NCI-H1417 (cell line): ENCODE measurements at regions not wholly inside any gene's neighbourhood (a gene's known extent, or its start where the extent isn't known, plus 50 kb on each side); places are given as distances from the start of the nearest gene placed in this dataset.
"Not testable (repeated sequence)": the region's sequence is repeated elsewhere in the genome, so short reads cannot be mapped to it uniquely, and the experiment has no call there.

Experiments
- DNase-seq, 3 experiments: peaks; one replicate each; lab custom pipeline; 2025; lab: John Stamatoyannopoulos, UW

DNA sequence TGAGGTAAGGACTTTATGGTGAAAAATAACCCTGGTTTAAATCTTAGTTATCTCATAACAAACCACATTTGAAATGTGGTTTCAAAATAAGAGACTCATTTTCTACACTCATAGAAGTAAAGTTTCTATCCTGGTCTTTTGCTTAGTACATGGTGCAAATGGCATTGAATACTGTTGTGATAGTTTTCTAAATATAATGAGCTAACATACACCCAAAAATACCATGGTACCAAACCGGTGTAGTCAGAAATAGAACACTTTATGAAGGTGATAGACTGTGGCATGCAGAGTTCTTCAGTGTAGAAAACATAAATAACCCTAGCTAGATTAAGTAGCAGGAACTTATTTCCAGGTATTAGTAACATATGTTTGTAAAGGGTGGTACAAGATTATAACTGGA, 629.4 kb downstream of the PLOD2 start:
- DNase-seq, result no peak

DNA sequence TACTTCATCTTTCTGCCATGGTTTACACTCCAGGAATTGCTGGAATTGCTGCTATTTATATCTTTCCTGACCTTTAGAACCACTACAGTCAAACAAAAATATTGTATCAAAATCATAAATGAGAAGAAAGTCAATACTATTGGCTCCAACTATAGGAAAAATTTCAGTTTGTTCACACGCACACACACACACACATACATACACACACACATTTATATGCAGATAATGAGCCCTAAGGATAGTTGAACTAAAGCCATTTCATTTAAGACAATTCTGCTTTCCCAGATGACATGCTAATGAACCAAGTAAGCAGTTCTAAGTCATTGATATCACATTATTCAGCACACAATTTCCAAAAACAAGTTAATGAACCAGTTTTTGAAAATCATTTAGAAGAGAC, 627.3 kb downstream of the PLOD2 start:
- no peak for DNase-seq

DNA sequence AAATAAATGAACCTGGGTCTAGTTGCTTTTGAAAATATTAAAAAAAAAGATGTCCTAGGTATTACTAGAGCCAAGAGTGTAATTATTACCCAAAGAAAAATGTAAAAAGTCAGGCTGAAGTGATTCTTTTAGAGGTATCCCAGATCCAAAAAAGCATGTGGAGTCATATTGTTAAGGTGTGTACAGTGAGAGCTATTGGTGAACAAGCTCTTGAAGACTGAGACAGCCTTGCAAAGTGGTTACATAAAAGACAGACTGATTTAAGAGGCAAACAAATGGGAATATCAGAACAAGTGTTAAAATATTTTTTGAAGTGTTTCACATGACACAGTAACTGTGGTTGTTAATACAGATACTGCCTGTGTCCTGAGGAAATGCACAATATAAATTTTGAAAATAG, 624.5 kb downstream of the PLOD2 start:
- no peak for DNase-seq

DNA sequence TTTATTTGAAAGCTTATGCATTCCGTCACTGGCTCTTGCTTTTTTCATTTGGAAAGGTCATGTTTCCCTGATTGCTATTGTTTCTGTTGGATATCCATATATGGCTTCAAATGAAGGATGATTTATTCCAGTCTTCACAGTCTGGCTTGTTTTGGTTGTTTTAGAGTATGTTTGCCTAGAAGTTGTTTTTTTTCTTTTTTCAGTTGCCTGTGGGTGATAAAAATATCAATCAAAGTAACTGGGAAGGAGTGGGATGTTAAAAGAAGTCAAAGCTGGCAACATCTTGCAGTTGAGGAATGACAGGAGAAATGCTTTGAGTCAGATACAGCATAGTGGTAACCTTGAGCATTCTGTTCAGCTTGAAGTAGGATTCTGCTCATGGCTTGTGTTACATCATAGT, 610.5 kb downstream of the PLOD2 start:
- DNase-seq, result no peak

DNA sequence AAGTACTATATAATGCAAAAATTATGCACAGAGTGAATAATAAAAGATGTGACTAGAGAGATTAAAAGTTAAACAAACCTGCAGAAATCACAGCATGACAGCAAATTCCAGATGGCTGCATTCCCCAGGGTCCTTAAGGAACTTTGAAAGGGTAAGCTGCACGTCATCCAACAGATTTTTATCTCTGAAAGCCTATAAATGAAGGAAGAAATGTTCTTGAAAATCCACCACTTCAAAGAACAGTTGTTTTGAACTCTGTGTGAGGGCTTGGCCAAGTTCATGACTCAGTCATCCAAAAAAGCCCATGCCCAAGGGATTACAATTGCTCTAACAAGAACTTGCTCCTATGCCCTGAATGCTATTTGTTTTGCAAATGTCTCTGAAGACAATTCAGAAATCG, 603.6 kb downstream of the PLOD2 start:
- no peak for DNase-seq

DNA sequence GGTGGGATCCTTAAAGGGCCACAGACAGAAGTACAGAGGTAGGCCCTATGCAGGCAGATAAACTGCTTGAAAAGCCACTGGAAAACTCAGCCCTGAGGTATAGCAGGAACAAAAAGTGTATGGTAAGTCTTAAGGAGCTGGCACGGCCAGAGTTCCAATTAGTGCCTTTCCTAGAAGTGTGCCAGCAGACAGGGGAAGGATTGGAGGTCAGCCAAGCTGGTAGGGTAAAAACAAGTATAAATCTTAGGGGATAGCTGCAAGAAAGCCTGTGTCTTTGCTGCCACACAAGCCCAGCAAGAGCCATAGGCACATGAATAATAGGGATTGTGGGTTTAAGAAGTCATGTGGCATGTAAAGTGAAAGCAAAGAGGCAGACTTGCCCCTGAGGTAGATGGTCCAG, 582.5 kb downstream of the PLOD2 start:
- DNase-seq, result no peak

DNA sequence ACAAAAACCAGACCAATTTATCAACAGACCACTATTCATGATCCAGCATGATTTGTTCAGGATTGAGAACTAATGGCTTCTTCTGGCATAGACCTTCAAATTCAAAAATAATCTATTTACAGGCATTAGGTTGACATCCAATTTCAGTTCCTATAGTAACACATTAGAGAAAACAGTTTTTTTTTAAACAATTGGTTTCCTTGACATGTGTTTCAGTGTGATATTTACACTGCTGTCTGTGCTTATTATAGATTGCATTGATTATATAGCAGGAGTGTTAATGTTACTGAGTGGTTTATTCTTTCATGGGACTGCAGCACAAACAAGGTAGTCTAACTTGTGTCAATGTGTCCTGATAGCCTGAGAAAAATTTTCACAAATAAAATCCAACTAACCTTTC, 579.3 kb downstream of the PLOD2 start:
- peak in 1 of 3 experiments; percentile 28 for DNase-seq

DNA sequence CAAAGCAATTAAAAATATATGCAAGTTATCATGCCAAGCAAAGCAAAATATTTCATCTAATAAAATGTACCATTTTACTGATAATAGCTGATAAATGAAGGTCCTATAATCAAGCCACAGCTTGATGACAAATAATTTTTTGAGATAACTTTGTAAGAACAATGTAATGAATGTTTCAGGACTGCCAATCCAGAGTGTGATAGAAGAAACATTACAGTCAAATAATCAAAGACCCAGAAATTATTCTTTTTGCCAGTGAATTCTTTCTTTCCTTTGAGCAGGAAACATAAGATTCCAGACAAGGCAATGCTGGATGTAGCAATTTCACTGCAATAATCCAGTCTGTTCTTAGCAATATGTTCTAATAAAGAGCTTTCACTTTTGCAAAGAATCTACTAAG, 556.1 kb downstream of the PLOD2 start:
- DNase-seq, result no peak

DNA sequence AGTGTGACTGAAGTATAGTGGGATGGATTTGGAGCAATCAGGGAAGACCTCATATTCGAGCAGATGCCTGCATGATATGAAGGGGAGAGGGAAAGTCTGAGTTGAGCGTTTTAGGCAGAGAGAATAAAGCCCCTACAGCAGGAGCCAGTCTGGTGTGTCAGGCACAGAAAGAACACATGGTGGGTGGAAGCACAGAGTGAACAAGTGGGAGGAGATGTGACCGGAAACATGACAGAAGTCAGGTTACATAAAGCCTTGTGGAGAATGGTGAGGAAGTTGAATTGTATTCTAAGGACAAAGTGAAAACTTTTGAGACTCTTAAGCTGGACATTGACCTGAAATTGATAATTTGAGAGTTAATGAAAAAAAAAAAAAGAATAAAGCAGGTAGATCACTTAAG, 541.0 kb downstream of the PLOD2 start:
- DNase-seq, result no peak

DNA sequence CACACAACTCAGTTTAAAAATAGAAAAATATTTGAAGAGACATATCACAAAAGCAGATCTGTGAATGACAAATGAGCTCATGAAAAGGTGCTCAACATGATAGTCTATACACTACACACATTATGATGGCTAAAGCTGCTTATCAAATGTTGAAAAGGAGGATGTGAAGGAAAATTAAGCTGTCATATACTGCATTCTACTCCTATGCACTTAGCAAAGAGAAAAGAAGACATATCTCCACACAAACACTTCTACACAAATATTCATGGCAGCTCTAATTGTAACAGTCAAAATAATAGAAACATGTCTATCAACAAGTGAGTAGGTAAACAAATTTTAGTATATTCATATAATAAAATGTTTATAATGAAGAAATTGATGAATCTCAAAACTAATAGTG, 540.5 kb downstream of the PLOD2 start:
- DNase-seq, result no peak

DNA sequence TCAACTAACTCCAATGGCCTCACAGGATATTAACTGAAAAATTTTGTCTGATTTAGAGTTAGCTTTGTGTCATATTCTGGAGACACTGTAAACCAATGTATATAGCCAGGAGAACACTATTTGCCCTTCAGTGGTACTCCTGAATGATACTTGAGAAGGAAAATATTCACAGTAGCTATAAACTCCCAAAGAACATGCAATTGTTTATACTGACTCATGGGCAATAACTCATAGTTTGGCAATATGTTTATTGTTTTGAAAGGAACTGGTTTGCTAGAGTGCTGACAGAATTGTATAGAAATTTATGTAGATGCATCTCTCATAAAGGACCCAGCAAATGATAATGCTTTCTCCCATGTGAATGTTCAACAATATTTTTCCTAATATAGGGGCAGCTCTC, 537.6 kb downstream of the PLOD2 start:
- no peak for DNase-seq

DNA sequence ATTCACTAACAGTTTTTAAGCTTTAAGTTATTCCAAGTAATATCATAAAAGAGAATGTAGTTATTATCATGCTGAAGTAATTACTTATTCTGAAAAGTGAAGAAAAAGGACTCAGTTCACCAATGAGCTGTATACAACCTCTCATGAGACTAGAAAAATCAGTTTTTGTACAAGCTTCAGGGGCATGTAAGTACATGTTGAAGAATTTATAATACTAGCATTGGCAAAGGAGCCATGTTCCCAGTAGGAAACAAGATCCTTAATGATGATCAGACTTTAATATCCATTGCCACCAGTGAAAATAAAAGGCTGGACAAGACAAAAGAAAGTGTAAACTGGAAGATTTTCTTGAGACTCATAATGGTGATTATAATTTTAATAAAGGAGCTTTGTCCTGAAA, 532.8 kb downstream of the PLOD2 start:
- DNase-seq, result no peak

DNA sequence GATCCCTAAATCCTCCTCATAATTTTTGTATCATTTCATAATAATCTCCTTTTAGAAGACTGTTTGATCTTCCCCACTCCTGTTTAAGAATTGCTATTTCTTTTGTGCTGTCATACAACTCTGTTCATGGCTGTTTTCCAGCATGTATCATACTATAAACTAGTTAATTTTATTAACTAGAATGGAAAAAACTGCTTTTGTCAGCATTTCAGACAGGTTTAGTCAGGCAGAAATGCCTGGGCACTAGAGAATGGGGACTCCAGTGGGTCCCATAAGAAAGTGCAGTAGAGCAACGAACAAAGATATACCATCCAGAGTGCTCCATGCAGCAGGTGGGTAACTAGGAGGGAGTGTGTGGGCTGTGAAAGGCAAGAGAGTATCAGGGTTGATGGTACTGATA, 523.9 kb downstream of the PLOD2 start:
- DNase-seq, result no peak

DNA sequence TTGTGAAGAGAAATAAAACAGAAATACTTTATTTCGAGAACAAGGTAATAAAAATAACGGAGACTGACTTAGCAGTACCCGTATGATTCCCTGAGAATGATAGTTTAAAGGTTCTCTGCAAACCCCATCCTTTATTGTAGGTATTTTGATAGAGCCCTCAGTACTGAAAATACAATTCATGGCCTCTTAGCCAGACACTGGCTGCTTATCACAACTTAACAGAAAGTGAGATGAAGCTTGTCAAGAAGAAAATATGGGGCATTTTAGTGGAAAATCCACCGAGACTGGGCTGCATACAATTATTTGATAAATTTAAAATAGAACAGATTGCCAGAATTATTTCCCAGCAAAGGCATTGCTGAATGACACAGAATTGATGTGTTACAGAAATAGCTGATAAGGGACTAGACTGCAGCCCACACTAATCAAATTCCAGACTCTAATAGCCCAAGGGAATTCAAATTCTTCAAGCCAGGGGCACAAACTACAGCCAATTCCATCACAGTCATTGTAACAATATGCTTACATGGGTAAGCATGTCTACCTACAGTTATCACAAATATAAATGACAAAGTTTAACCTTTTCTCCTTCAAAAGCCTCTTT, 521.9 kb downstream of the PLOD2 start:
- DNase-seq, result no peak

DNA sequence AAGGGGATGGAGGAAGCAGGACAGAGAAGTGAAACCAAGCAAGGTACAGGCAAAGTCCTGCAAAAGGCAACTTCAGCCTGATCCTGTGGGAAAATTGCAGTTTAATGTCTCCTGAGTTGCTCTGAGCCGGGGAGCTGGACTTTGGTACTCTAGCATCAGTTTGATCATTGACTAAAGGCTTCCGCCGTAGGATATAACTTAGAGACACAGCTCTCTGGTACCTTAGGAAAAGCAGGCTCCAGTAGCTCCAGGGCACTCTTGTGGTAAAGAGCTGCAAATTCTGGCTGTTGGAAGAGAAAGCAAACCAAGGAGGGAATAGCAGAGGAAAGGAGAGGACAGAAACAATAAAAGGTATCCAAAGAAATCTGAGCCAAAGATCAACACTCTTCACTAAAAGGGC, 521.1 kb downstream of the PLOD2 start:
- DNase-seq, result no peak

DNA sequence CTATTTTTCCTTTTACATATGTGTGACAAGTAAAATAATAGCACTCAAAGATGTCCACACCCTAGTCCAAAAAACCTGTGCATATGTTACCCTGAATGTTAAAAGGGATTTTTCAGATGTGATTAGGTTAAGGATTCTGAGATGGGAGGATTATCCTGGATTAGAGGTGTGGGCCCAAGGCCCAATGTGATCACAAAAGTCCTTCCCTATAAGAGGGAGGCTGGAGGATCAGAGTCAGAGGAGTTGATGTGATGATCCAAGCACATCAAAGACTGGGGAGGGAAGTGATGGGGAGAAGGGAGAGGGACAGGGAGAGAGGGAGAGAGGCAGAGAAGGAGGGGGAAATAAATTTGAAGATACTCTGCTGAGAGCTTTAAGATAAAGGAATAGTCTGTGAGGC, 512.6 kb downstream of the PLOD2 start:
- no peak for DNase-seq

DNA sequence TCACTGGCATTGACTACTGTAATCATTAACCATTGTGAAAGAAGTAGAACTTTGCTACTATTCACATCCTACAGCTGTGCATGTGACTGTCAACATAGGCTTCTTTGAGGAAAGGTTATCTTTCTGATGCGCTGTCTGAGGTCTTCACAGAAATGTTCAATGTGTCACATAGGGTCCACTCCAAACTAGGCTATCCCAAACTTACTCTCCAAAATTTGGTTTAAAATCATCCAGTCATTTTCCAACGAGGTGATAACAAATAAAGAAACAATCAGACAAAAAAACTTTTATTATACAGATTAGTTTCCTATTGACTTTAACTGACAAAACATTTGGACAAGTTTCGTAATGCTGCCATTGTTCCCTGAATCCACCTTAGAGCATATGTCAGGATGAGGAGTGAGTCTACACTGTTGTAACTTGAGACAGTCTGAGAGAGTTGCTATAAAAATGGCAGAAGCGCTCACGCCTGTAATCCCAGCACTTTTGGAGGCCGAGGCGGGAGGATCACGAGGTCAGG, 511.6 kb downstream of the PLOD2 start:
- no peak for DNase-seq

DNA sequence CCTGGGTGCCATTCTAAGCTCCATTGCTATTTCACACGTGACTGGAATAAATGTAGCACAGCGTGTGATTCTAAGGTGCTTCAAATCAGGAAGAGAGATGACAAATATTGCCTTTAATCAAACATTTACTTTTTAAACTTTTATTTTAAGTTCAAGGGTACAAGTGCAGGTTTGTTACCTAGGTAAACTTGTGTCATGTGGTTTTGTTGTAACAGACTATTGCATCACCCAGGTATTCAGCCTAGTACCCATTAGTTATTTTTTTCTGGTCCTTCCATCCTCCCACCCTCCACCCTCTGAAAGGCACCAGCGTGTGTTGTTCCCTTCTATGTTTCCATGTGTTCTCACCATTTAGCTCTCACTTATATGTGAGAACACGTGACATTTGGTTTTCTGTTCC, 510.8 kb downstream of the PLOD2 start:
- no peak for DNase-seq

DNA sequence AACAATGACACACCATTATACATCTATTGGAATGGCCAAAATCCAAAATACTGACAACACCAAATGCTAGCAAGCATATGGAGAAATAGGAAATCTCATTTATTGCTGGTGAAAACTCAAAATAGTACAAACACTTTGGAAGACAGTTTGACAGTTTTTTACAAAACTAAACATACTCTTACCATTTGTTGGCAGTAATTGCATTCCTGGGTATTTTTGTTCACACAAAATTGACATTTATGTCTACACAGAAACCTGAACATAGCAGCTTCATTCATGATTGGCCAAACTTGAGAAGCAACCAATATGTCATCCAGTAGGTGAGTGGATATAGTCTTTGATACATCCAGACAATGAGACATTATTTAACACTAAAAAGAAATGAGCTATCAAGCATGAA, 489.9 kb downstream of the PLOD2 start:
- DNase-seq, result no peak

DNA sequence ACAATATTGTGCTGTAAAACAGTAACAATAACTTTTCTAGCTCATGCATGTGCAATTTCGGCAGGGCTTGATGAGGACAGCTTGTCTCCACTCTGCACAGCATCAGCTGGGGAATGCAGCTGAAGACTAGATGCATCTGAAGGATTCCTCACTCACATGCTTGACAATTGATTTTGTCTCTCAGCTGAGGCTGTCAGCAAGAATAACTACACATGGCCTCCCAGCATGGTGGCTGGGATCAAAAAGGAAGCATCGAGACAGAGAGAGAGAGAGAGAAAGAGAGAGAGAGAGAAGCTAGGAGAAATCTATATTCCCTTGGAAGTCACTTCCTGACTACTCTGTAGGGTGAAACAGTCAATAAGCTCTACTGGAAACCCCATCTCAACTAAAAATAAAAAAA, 487.1 kb downstream of the PLOD2 start:
- DNase-seq, result no peak

DNA sequence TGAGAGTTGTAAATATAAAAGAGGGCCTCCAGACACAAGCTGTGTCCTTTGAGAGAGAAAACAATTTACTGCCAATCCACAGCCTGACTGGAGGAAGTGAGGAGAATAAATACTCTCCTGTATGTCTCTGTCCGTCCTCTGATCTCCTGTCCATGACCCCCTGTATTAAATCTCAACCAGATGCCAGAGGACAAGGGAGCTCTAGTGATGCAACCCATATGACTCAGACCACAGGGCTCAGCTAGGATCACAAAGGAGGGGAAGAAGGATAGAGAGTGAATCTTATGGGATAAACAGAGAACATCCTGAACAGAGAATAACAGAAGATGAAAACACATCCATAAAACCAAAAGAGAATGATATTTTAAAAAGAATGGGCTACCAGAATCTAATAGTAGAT, 482.6 kb downstream of the PLOD2 start:
- no peak for DNase-seq

DNA sequence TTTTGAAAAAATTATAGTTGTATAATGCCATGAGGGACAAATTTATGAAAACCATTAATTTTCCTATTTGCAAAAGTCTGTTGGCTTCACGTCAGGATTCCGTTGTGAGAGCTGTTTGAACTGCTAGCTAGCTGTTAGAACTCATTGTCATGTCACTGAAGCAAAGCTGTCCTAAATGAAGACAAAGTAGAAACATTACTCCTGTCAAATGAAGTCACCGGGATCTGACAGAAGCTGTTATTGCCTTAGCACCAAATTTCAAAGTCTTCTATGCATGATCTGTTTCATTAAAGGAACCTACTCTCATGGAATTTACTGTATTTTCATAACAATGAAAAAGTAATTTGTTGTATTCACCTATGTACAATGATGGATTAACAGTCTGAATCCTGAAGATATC, 479.8 kb downstream of the PLOD2 start:
- peak in 1 of 3 experiments; percentile 22 for DNase-seq

DNA sequence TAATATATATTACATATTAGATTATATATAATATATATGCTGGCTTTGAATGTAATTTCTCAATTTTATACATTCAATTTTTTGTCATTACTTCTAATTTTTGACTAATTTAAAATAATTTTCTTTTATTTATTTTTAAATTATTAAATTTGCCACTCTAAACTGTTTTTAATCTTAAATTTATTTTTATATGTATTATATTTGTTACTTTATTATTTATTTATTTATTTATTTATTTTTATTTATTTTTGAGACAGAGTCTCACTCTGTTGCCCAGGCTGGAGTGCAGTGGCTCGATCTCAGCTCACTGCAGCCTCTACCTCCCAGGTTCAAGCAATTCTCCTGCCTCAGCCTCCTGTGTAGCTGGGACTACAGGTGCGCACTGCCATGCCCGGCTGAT, 473.0 kb downstream of the PLOD2 start:
- DNase-seq, result not testable (repeated sequence)

DNA sequence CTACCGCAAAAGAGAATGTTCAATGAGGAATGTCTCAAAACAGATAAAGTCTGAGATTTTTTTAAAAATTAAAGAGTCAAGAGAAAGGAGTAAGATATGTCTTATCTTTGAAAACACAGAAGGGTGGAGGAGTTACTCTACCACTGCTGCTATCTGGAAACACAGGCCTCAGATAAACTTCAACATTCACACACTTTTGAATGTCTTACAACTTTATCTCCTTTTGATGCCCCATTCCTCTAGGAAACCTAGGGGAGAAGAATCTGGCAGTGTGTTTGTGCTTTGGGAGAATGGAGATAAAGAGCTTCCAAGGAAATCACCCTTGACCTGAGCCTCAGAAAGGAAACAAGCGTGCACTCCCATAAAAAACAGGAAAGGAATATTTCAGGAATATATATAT, 468.2 kb downstream of the PLOD2 start:
- no peak for DNase-seq

DNA sequence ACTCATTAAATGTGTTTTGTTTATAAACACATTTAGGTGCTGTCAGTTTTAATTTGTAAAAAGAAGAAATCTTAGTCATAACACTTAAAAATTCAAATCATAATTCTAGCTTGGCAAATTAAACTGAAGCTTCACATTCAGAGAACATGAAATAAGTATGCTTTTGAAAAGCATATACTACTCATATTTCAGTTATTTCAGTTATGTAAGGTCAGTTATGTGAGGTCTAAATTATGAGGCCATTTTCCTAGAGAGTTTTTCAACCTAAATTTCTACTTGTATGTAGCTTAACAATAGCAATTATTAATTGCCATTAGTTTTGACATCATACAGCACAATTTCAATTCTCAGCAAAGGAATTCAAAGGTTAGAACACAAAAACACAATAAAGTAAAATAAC, 465.0 kb downstream of the PLOD2 start:
- DNase-seq, result no peak
